SJCRH30 (cell line): ENCODE measurements at regions not wholly inside any gene's neighbourhood (a gene's known extent, or its start where the extent isn't known, plus 50 kb on each side); places are given as distances from the start of the nearest gene placed in this dataset.

ENCODE experiments used
- DNase-seq, 2 experiments: peaks; one replicate each; pipeline ENCODE4 v3.0.0-alpha.2; 2015 to 2020
- H3K27ac ChIP-seq: fragments of 250-450 bp; sonication (Bioruptor Pico); 2 replicates; pipeline ENCODE4 v1.5.1; 2020; ENCODE audit warnings: mild to moderate bottlenecking, moderate library complexity
- H3K27me3 ChIP-seq: fragments of 250-450 bp; sonication (Bioruptor Pico); 2 replicates; pipeline ENCODE4 v1.5.1; 2020; ENCODE audit warnings: mild to moderate bottlenecking, moderate library complexity
- H3K36me3 ChIP-seq: fragments of 250-450 bp; sonication (Bioruptor Pico); 2 replicates; pipeline ENCODE4 v1.5.1; 2020; ENCODE audit warnings: mild to moderate bottlenecking, moderate library complexity
- H3K4me1 ChIP-seq: fragments of 250-450 bp; sonication (Bioruptor Pico); 2 replicates; pipeline ENCODE4 v1.5.1; 2020; ENCODE audit warnings: mild to moderate bottlenecking, moderate library complexity
- H3K4me3 ChIP-seq: fragments of 250-450 bp; sonication (Bioruptor Pico); 2 replicates; pipeline ENCODE4 v1.5.1; 2020; ENCODE audit warnings: mild to moderate bottlenecking, moderate library complexity
- H3K9me3 ChIP-seq: fragments of 250-450 bp; sonication (Bioruptor Pico); replicated peaks from 2 replicates; pipeline ENCODE4 v1.5.1; 2020; ENCODE audit warnings: mild to moderate bottlenecking, moderate library complexity

- Histone ChIP-seq H3K4me3 (no peak overlapping the region), H3K36me3 (no peaks in the 10 kb centered on the region), H3K27ac (no peak overlapping the region), H3K4me1 (peaks cover 14% of the 10 kb centered on the region), H3K27me3 (no peaks in the 10 kb centered on the region), H3K9me3 (no peaks in the 10 kb centered on the region)
- no peak for DNase-seq
Measured at GRCh38 chr3:182392182-182392937, 400.9 kb upstream of the ATP11B start.

- H3K27me3 ChIP-seq, result no peaks in the 10 kb centered on the region
- no peak for DNase-seq
- no peaks in the 10 kb centered on the region for H3K9me3 ChIP-seq
- H3K27ac ChIP-seq, result no peak overlapping the region
- no peak overlapping the region for H3K4me3 ChIP-seq
- H3K4me1 ChIP-seq, result peaks cover 12% of the 10 kb centered on the region
- H3K36me3 ChIP-seq, result no peaks in the 10 kb centered on the region
Measured at GRCh38 chr3:182393151-182393550, 400.2 kb upstream of the ATP11B start.

GRCh38 chr3:182393830-182394367 is 399.4 kb upstream of the ATP11B start:
- Histone ChIP-seq H3K4me3 (no peak overlapping the region), H3K9me3 (no peaks in the 10 kb centered on the region), H3K27ac (no peak overlapping the region), H3K4me1 (peaks cover 5% of the 10 kb centered on the region), H3K27me3 (no peaks in the 10 kb centered on the region), H3K36me3 (no peaks in the 10 kb centered on the region)
- no peak for DNase-seq

DNA sequence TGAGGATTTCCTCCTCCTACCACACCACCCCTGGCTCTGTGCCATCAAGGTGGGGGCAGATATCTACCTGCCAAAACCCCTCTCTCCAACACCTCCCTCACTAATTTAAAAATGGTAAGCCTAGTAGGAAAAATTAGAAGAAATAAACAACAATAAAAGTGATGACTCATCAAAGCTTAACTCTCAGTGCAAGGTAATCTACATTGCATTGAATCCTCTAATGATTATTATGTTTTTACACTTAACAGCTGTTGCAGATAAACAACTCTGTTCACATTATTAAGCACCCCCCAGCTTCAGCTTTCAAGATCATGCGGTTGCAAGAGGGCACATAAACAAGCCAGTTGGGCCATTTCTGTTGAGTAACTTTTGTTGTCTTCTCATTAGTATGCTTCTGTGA is 396.1 kb upstream of the ATP11B start:
- DNase-seq, result no peak
- no peaks in the 10 kb centered on the region for H3K27me3 ChIP-seq

GRCh38 chr3:182399978-182400737 is 393.1 kb upstream of the ATP11B start:
- Histone ChIP-seq H3K9me3 (no peaks in the 10 kb centered on the region), H3K27ac (no peak overlapping the region), H3K36me3 (no peaks in the 10 kb centered on the region), H3K27me3 (no peaks in the 10 kb centered on the region), H3K4me3 (no peak overlapping the region), H3K4me1 (no peaks in the 10 kb centered on the region)
- DNase-seq, result no peak

More for the DNA sequence above, 396.1 kb upstream of the ATP11B start:
- H3K36me3 ChIP-seq, result no peaks in the 10 kb centered on the region
- H3K27ac ChIP-seq, result no peak overlapping the region
- no peak overlapping the region for H3K4me3 ChIP-seq
- H3K9me3 ChIP-seq, result no peaks in the 10 kb centered on the region
- H3K4me1 ChIP-seq, result no peaks in the 10 kb centered on the region

- H3K36me3 ChIP-seq, result no peaks in the 10 kb centered on the region
- H3K9me3 ChIP-seq, result no peaks in the 10 kb centered on the region
- no peak for DNase-seq
- H3K27ac ChIP-seq, result no peak overlapping the region
- H3K4me1 ChIP-seq, result no peaks in the 10 kb centered on the region
- no peaks in the 10 kb centered on the region for H3K27me3 ChIP-seq
- no peak overlapping the region for H3K4me3 ChIP-seq
Measured at GRCh38 chr3:182400838-182401237, 392.5 kb upstream of the ATP11B start.

DNA sequence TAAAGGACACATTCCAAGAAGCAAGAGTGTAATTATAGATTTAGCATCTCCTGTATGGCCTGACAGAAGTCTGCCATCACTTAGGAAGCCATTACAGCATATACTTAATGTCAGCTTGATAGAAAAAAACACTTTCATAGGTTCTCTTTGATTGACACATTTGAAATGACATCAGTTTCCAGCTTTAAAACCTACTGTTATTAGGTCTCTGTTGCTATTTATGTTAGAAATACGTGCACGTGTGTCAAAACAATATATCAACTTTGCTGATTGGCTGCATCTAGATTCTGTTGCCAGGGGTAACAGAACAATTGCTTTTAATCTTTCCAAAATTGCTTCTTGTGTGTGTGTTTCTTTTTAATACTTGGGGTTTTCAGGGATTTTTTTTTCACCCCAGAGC is 389.3 kb upstream of the ATP11B start:
- no peaks in the 10 kb centered on the region for H3K36me3 ChIP-seq
- no peaks in the 10 kb centered on the region for H3K4me1 ChIP-seq
- no peak overlapping the region for H3K27ac ChIP-seq
- no peaks in the 10 kb centered on the region for H3K27me3 ChIP-seq
- no peak overlapping the region for H3K4me3 ChIP-seq
- H3K9me3 ChIP-seq, result no peaks in the 10 kb centered on the region
- DNase-seq, result no peak

GRCh38 chr3:182405759-182406158 is 387.5 kb upstream of the ATP11B start:
- Histone ChIP-seq H3K4me1 (no peaks in the 10 kb centered on the region), H3K4me3 (no peak overlapping the region), H3K36me3 (no peaks in the 10 kb centered on the region), H3K27me3 (no peaks in the 10 kb centered on the region), H3K27ac (no peak overlapping the region), H3K9me3 (no peaks in the 10 kb centered on the region)
- no peak for DNase-seq

GRCh38 chr3:182406786-182407185 is 386.5 kb upstream of the ATP11B start:
- DNase-seq, result no peak
- no peaks in the 10 kb centered on the region for H3K27me3 ChIP-seq
- no peaks in the 10 kb centered on the region for H3K9me3 ChIP-seq
- no peaks in the 10 kb centered on the region for H3K36me3 ChIP-seq
- H3K4me1 ChIP-seq, result no peaks in the 10 kb centered on the region
- no peak overlapping the region for H3K4me3 ChIP-seq
- no peak overlapping the region for H3K27ac ChIP-seq

DNA sequence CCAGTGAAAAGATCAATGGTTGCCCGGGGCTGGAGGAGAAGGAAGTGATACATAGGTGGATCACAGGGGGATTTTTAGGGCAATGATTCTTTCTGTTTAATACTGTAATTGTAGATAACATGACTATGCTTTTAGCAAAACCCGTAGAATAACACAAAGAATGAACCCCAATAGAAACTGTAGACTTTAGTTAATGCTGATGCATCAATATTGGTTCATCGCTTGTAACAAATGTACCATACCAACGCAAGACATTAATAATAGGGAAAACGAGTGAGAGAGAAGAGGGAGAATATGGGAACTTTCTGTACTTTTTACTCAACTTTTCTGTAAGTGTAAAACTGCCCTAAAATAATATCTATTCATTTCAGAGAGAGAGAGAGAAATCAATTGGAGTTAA is 383.3 kb upstream of the ATP11B start:
- Histone ChIP-seq H3K27ac (no peak overlapping the region), H3K27me3 (no peaks in the 10 kb centered on the region), H3K4me1 (no peaks in the 10 kb centered on the region), H3K9me3 (no peaks in the 10 kb centered on the region), H3K4me3 (no peak overlapping the region), H3K36me3 (no peaks in the 10 kb centered on the region)
- no peak for DNase-seq

DNA sequence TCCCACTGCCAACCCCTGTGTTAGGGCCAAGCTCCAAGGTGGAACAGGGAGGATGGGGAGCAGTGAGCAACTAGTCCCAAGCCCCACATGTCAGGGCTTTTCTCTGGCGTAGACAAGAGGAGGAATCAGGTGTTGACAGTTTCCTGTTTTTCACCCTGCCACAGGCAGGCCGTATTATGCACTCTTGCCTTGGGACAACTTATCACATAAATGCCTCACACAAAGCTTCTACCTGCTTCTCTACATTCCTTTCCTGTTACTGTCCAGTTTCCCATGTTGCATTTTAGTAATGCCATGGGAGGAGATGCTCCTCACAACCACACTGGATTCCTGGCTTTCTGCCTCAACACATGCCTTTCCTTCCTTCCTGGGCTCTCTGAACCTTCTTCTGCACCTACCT is 381.2 kb upstream of the ATP11B start:
- Histone ChIP-seq H3K27me3 (no peaks in the 10 kb centered on the region), H3K36me3 (no peaks in the 10 kb centered on the region), H3K9me3 (no peaks in the 10 kb centered on the region), H3K4me1 (no peaks in the 10 kb centered on the region), H3K4me3 (no peak overlapping the region), H3K27ac (no peak overlapping the region)
- no peak for DNase-seq

GRCh38 chr3:182413061-182413460 is 380.2 kb upstream of the ATP11B start:
- Histone ChIP-seq H3K27me3 (no peaks in the 10 kb centered on the region), H3K4me1 (no peaks in the 10 kb centered on the region), H3K9me3 (no peaks in the 10 kb centered on the region), H3K27ac (no peak overlapping the region), H3K36me3 (no peaks in the 10 kb centered on the region), H3K4me3 (no peak overlapping the region)
- peak in 1 of 2 experiments; percentile 3 for DNase-seq

DNA sequence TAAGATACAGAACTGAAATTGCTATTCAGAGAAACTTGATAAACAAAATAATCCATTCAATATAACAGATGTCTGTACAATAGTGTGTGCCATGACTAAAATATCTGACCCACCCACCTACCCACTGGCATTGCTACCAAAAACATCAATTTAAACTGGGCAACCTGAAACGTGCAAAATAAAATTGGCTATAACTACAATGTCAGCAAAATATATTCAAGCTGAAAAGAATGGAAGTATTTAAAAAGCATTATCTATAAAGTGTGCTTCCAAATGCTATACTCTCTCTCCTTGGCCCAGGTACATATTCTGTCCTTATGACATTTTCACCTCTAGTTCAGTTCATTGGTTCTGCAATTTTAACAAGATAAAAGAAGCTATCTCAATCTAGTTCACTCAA is 379.6 kb upstream of the ATP11B start:
- Histone ChIP-seq H3K36me3 (no peaks in the 10 kb centered on the region), H3K27me3 (no peaks in the 10 kb centered on the region), H3K4me1 (no peaks in the 10 kb centered on the region), H3K9me3 (no peaks in the 10 kb centered on the region), H3K4me3 (no peak overlapping the region), H3K27ac (no peak overlapping the region)
- no peak for DNase-seq

- Histone ChIP-seq H3K4me1 (no peaks in the 10 kb centered on the region), H3K9me3 (no peaks in the 10 kb centered on the region), H3K4me3 (no peak overlapping the region), H3K36me3 (no peaks in the 10 kb centered on the region), H3K27ac (no peak overlapping the region), H3K27me3 (no peaks in the 10 kb centered on the region)
- peak; percentile 11 to 45 for DNase-seq
Measured at GRCh38 chr3:182414586-182414985, 378.7 kb upstream of the ATP11B start.

- no peak overlapping the region for H3K27ac ChIP-seq
- no peak overlapping the region for H3K4me3 ChIP-seq
- no peak for DNase-seq
- H3K36me3 ChIP-seq, result no peaks in the 10 kb centered on the region
- no peaks in the 10 kb centered on the region for H3K4me1 ChIP-seq
- no peaks in the 10 kb centered on the region for H3K9me3 ChIP-seq
- no peaks in the 10 kb centered on the region for H3K27me3 ChIP-seq
Measured at GRCh38 chr3:182420741-182421140, 372.6 kb upstream of the ATP11B start.
